Fibroblast of the aortic adventitia (primary cell): ENCODE measurements at regions not wholly inside any gene's neighbourhood (a gene's known extent, or its start where the extent isn't known, plus 50 kb on each side); places are given as distances from the start of the nearest gene placed in this dataset.

ENCODE experiments used
- DNase-seq: peaks from one replicate; pipeline ENCODE4 v3.0.0-alpha.2; 2010; ENCODE audit warnings: low read depth
- H3K4me3 ChIP-seq: 2 replicates; pipeline ENCODE4 v1.5.1; 2011; ENCODE audit warnings: low read depth, mild to moderate bottlenecking, control low read depth, low read length, moderate library complexity
- CTCF ChIP-seq: IDR thresholded peaks from 2 replicates; pipeline ENCODE4 v1.5.1; 2011; ENCODE audit warnings: mild to moderate bottlenecking, low read length, control low read depth, inconsistent platforms; ENCODE audit not compliant: insufficient read depth

- no peak overlapping the region for H3K4me3 ChIP-seq
- TF ChIP-seq CTCF: no peak
- no peak for DNase-seq
Observed at GRCh38 chr5:15376803-15377202, 123.2 kb upstream of the FBXL7 start.

GRCh38 chr5:15376088-15376487 is 123.9 kb upstream of the FBXL7 start:
- H3K4me3 ChIP-seq: no peak overlapping the region
- no peak for DNase-seq
- no peak for TF ChIP-seq CTCF

GRCh38 chr5:15375559-15375958 is 124.4 kb upstream of the FBXL7 start:
- no peak overlapping the region for H3K4me3 ChIP-seq
- no peak for DNase-seq
- no peak for TF ChIP-seq CTCF

- TF ChIP-seq CTCF: no peak
- no peak for DNase-seq
- no peak overlapping the region for H3K4me3 ChIP-seq
Observed at GRCh38 chr5:15374886-15375285, 125.1 kb upstream of the FBXL7 start.

GRCh38 chr5:15373151-15373550 is 126.8 kb upstream of the FBXL7 start:
- TF ChIP-seq CTCF: no peak
- no peak for DNase-seq
- H3K4me3 ChIP-seq: no peak overlapping the region

- DNase-seq: no peak
- no peak for TF ChIP-seq CTCF
- no peak overlapping the region for H3K4me3 ChIP-seq
Observed at GRCh38 chr5:15371184-15371583, 128.8 kb upstream of the FBXL7 start.

- DNase-seq: no peak
- no peak overlapping the region for H3K4me3 ChIP-seq
- no peak for TF ChIP-seq CTCF
Observed at GRCh38 chr5:15368835-15369234, 131.1 kb upstream of the FBXL7 start.
